ENCODE measurements at regions not wholly inside any gene's neighbourhood (a gene's known extent, or its start where the extent isn't known, plus 50 kb on each side); places are given as distances from the start of the nearest gene placed in this dataset.

- TF ChIP-seq CTCF (IDR thresholded peaks at IDR 0.05) (no peak), POLR2A (IDR thresholded peaks at IDR 0.05) (no peak)
Measured at GRCh38 chr1:208448425-208448824, 204.2 kb upstream of the PLXNA2 start.

All from lower leg skin (tissue), 3 donors.